ENCODE measurements at regions not wholly inside any gene's neighbourhood (a gene's known extent, or its start where the extent isn't known, plus 50 kb on each side); places are given as distances from the start of the nearest gene placed in this dataset.
"Not testable (repeated sequence)": the region's sequence is repeated elsewhere in the genome, so short reads cannot be mapped to it uniquely, and the experiment has no call there.

DNA sequence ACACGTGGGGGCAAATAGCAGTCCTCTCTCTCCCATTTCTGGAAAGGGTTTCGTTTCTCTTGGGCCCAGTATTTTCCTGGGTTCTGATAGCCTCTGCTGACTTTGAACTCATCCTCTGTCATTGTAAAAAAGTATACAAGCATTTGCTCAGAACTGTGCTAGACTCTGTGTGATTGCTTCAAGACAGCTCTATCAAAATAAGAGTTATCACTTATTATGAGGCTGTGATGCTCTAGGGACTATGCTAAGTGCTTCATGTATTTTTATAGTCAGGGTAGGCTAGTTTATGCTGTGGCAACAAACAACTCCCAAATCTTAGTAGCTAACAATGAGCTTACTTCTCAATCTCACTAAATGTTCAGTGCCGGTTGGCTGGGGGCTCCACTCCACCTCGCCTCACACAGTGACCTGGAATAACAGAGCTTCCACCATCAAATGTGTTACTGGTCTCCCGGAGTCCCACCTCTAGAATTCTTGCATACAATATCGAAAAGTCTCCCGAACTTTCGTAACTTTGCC, 110.8 kb upstream of the CDC42EP3 start:
- DNase-seq (ENCODE audit: low read depth): no peak

DNA sequence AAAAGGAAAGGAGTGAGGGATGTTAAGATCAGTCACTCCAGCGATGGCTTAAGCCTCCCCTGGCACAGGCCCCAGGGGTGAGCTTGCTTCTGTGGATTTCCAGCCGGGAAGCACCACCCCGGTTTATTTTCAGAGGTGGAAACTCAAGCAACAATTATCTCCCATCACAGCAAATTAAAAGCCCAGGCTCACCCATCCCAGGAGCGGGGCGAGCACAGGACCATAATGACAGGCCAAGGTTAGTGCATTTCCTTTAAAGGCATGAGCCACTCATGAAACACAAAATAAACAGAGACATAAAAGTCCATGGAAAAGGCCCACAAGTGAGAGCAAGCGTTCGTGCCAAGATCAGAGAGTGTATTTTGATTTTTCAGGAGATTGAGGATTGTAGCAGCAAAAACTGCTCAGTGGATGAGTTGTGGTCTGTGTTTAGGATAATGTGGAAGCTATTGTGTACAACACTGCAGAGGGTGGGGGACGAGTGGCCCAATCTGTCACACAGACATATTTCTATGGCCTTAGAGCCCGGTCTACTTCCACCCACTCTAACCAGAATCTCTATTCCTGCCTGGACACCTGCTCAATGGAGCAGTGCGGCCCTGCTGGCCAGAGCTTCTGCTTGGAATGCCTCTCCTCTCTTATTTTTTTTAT, 111.4 kb upstream of the CDC42EP3 start:
- no peak for DNase-seq (ENCODE audit: low read depth)

DNA sequence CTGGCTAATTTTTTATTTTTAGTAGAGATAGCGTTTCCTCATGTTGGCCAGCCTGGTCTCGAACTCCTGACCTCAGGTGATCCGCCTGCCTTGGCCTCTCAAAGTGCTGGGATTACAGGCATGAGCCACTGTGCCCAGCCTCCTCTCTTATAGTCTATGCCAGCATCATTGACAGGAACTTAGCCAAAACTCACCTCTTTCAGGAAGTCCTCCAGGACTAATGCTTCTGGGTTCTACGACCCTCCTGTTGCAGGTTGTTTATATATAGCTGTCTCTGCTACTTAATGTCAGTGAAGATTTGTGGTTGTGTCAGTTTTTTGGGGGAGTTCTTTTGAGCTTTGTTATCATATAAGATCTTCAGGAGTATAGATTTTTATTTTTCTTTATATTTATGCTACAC, 112.1 kb upstream of the CDC42EP3 start:
- DNase-seq (ENCODE audit: low read depth): no peak

DNA sequence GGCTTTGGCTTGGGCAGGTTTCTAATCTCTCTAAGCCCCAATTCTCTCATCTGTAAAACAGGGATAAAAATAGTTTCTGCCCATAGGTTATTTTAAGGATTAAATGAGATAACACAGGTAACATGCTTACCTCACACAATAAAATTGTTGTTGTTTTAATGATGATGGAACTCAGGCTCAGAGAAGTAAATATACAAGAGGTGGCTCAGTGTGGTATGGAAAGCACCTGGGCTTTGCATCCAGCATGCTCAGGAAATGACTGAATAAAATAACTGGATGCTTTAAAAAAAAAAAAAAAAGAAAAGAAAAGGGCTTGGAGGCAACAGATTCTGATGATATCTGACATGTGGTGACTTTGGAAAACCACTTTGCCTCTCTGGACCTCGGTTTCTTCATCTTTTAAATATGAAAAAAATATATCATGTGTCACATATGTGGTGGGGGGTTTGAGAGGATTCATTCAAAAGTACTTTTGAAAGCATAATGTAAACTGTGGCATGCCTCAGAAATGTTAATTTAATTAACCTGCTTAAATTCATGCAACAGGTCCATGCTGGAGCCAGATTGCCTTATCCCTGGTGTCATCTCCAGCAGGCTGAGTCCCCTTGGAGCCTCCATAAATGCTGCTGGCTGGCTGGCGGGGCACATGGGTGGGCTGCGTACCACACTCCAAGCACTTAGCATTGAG, 112.8 kb upstream of the CDC42EP3 start:
- DNase-seq (ENCODE audit: low read depth): no peak

DNA sequence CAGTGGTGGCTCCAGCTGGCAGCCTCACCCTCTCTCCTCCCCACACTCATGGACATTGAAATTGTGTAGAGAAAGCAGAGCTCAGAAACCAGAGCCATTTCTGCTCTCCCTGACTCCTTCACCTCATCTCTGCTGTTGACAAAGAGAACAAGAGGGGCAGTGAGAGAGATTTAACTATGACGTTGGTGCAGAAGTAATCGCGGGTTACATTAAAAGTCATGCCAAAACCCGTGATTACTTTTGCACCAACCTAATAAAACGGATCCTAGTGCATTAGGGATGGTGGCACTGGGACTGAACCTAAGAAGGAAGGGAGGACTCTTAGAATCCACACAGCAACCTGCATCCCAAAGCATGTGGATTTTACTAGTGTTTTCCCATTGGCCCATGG, 113.3 kb upstream of the CDC42EP3 start:
- no peak for DNase-seq (ENCODE audit: low read depth)

DNA sequence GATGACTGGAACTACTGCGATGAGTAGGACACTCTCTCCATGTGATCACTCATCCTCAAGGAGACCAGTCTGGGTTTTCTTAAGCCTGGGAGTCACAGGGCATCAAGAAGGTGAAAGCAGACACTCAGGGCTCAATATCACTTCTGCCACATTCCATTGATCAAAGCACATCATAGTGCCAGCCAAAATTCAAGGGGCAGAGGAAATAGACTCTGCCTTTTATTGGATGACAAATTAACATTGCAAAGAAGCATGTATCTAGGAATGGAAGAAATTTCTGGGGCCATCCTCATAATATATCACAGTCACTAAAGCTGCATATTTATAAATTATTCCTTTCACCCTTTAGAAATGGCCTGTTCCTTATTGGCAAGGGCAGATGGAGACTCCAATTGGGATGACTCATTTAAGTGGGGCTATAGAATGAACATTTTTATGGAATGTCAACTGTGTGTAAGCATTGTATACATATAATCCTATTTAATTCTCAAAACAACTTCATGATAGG, 114.8 kb upstream of the CDC42EP3 start:
- DNase-seq (ENCODE audit: low read depth): no peak

DNA sequence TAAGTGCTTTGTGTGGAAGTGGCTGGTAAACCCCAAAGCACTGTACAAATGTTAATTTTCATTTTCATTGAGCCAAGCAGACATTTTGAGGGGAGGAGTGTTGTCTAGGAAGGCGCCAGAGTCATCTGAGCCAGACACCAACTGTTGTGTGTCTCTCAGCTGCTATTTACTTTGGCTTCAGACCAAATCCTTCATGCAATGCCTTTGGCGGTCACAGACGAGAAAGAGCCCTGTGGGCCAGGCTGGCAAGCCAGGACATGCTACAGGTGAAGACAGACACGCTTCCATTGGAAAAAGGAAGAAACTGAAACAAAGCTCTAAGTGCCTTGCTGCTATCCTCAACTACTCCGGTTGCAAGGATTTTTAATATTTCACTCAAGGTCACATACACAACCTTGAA, 115.4 kb upstream of the CDC42EP3 start:
- DNase-seq (ENCODE audit: low read depth): no peak

DNA sequence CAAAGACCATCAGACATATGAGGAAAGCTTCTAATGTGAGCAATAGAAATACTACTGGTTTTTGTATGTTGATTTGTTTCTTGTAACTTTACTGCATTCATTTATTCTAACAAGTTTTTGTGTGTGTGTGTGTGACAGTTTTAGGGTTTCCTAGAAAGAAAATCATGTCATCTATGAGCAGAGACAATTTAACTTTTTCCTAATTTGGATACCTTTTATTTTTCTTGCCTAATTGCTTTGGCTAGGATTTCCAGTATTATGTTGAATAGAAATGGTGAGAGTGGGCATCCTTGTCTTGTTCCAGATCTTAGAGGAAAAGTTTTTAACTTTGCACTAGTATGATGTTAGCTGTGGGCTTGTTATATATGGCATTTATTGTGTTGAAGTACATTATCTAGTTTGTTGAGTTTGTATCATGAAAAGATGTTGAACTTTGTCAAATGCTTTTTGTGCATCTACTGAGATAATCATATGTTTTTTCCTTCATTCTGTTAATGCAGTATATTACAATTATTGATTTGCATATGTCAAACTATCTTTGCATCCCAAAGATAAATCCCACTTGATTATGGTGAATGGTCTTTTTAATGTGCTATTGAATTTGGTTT, 117.3 kb upstream of the CDC42EP3 start:
- no peak for DNase-seq (ENCODE audit: low read depth)

DNA sequence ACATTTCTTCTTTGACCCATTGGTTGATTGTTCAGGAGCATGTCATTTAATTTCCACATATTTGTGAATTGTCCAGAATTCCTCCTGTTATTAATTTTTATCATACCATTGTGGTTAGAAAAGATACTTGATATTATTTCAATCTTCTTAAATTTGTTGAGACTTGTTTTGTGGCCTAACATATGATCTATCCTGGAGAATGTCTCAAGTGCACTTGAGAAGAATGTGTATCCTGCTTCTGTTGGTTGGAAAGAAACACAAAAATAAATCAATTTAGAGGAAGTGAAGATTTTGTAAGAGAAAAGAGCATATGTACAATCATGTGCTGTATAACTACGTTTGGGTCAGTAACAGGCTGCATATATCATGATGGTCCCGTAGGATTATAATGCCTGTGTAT, 118.6 kb upstream of the CDC42EP3 start:
- DNase-seq (ENCODE audit: low read depth): no peak

DNA sequence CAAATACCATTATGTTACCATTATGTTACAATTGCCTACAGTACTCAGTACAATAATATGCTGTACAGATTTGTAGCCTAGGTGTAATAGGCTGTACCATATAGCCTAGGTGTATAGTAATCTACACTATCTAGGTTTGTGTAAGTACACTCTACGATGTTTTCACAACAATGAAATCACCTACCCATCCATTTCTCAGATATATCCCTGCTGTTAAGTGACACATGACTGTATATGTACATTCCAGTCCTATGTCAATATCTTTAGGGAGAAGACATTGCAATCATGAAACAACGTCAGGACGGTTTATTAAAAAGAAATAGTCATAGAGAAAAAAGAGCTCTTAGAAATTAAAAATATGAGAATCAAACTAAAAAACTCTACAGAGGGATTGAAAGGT, 119.0 kb upstream of the CDC42EP3 start:
- DNase-seq (ENCODE audit: low read depth): no peak

DNA sequence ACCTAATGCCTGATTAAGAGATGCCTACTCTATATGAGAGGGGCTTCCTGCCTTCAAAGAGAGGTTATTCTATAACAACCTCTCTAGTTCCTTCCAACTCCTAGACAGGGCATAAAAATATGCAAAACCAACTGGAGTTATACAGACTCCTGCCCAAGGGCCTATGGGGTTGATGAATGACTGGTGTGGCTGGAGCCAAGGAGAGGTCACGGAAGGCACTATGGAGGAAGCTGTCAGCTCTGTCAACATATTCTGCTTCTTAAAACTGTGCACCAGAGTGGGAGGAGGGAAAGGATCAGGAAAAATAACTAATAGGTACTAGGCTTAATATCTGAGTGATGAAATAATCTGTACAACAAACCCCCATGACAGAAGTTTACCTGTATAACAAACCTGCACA, 120.9 kb upstream of the CDC42EP3 start:
- DNase-seq (ENCODE audit: low read depth): no peak

DNA sequence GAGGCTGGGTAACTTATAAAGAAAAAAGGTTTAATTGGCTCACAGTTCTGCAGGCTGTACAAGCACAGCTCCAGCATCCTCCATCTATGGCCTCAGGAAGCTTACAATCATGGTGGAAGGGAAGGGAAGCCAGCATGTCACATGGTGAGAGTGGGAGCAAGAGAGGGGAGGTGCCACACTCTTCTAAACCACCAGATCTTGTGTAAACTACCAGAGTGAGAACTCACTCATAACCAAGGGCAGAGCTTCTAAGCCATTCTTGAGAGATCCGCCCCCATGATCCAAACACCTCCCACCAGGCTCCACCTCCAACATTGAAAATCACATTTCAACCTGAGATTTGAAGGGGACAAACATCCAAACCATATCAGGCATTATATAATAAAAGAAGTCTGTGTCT, 121.6 kb upstream of the CDC42EP3 start:
- no peak for DNase-seq (ENCODE audit: low read depth)

DNA sequence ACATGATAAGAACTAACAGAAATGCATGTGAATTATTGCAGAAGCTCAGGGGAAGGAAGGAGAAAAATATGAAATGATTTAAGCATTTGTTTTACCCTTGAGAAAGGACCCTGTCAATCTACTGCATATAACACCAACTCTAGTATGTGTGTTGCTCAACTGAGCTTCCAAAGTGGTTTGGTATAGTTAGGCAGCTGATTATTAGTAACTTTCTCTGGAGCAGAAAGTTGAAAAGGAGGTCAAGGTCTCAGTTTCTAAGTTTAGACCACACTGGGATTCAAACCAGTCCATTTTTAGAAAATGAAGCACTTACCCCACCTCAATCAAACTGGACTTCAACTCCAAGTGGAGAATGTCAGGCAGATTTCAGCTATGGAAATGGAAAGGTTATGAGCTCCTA, 123.3 kb upstream of the CDC42EP3 start:
- no peak for DNase-seq (ENCODE audit: low read depth)

DNA sequence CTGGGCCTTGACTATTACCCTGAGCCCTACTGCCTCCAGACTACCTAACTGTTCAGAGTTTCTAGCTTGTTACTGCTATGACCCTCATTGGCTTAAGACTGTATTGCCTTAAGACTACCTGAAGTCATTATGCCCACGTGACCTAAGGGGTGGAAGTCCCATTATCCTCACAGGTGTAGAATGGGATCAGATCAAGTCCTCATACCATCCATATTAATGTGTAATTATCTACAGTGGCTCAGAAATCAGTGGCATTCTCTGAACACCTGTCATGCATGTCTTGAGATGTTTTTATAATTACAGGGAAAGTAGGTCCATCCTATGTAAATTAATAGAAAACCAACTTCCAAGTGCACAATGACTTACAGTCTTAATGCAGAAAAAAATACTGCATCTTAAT, 124.0 kb upstream of the CDC42EP3 start:
- DNase-seq (ENCODE audit: low read depth): no peak

DNA sequence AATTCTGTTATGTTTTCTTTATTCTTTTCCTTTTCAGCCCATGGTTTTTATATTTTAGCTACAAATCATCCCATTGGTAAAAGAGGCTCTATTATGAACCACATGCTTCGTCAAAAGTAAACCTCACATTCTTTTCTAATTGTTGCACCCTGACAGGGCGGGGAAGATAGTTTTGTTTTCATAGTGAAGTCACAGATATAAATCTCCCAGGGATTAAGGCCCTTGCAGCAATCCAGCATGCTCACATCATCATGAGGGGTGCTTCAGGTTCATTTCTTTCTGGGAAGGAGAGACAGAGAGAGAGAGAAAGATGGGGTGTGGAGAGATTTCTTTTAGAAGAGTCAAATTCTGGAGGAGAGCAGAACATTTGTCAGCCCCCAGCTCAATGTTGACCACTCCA, 124.5 kb upstream of the CDC42EP3 start:
- no peak for DNase-seq (ENCODE audit: low read depth)

DNA sequence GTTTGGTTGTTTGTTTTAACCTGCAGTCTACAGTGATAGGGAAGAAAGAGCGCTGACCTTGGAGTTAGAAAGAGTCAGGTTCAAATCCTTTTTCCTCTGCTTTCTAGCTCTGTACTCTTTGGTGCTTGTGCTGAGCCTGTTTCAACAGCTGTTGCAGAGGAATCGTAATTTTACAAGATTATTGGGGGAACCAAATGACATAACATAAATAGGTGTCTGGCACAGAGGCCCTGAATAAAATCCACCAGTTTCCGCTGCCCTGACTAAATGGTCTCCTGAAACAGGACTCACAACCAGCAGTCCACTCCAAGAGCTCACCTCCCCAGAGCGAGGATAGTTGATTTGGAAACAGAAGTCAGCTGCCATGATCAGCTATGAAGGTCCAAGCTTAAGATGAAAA, 125.0 kb upstream of the CDC42EP3 start:
- no peak for DNase-seq (ENCODE audit: low read depth)

DNA sequence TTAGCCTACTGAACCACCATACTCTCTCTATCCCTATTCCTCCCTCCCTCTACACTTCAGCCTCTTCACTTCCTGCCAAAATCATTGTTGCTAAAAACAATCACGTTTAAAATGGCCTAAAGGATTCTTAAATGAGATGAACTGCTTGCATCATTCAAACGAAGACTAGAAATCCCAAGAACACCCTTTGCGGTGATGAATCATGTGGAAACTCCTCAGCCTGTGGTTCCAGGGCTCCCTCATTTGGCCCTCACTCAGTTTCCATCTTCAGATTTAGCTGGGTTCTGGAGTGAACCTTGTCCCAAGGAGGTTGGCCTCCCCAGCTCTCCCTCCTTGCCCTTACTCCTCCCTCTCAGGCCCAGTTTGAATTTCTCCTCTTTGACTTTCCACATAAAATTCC, 125.6 kb upstream of the CDC42EP3 start:
- no peak for DNase-seq (ENCODE audit: low read depth)

DNA sequence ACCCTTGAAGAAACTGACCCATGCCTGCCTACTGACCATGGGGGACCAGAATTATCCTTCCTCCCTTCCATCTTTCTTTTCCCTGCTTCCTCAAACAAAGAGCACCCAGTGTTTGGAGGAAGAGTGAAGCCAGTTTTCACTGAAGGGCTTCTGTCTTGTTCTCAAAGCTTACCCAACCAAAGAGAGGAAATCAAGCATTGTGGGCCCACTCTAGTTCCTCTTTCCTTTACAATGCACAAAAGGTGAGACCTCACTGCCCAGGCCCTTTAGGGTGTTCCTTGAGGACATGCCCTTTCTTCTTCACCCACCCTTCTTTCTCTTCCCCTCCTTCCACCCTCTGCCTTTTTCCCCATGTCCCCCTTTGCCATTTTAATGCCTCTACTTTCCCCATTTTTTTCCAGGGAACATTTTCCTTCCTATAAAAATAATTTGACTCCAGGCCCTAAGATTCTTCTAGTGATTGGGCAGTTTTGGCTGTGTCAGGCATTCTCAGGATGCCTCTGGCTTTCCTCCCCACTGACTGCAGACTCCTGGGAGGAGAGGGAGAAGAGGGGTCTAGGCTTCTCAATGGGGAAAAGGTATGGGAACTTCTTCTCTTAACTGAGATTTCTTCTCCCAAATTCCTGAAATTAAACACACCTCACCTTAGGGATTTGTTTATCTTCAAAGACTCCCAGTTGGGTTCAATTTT, 126.6 kb upstream of the RMDN2 start:
- no peak for DNase-seq (ENCODE audit: low read depth)

DNA sequence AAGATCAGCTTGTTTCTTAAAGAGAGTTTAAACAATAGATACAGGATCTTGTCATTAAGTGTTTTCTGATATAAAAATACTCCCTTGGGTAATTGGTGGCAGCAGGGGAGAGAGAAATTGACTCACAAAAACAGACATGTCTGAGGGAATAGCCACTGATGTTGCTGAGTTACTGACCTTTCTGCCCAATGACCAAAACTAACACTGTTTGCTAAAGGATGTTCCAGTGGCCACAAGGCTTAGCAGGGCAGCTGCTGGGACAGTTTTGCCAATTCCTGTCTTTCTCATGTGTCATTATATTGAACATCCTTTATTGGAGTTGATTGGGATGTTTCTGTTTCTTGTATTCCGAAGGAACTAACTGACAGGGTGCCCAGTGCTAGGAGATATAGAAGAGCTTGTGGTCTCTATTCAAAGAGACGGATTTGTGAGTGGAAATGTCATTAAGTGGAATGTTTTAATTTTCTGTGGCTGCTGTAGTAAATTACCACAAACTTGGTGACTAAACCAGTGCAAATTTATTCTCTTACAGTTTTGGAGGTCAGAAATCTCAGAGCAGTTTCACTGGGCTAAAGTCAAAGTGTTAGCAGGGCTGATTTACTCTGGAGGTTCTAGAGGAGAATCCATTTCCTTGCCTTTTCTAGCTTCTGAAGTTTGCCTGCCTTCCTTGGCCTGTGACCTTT, 124.8 kb upstream of the RMDN2 start:
- DNase-seq (ENCODE audit: low read depth): no peak

DNA sequence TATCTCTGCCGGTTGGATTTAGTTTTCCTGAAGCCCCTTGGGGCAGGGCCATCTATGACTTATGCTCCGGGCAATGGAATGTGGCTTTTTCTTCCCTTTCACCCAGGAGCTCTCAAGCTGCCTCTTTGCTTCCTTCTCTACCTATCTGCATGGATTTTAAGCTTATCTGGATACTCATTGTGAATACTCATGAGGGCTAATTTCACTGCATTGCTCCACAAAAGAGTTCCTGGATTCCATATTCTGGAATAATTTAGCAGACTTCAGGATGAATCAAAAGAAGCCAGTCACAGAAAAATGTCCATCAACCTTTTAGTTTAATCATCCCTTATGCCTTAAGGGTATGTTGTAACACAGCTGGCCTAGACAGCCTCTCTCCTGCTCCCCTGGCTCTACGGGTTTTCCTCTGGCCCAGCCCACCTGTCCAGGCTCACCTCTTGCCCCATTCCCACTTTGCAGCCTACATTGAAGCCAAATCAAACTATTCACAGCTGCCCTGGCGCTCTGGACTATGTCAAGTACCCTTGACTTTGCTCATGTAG, 122.8 kb upstream of the RMDN2 start:
- no peak for DNase-seq (ENCODE audit: low read depth)

DNA sequence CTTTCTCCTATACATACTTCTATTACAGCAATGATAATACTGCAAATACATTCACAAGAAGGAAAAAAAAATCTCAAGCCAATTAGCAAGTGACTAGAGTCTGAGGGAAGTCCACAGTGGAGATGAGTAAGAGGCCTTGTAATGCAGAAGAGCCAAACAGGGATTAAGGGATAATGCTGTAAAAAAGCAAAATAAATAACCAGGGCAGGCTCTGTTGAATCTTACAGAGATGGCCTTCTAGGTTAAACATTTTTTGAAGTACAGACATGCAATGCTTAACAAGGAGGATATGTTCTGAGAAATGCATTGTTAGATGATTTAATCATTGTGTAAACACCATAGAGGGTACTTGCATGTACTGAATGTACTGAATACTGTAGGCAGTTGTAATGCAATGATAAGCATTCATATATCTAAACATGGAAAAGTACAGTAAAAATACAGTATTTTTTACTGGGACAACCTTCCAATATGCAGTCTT, 122.1 kb upstream of the RMDN2 start:
- DNase-seq (ENCODE audit: low read depth): no peak

DNA sequence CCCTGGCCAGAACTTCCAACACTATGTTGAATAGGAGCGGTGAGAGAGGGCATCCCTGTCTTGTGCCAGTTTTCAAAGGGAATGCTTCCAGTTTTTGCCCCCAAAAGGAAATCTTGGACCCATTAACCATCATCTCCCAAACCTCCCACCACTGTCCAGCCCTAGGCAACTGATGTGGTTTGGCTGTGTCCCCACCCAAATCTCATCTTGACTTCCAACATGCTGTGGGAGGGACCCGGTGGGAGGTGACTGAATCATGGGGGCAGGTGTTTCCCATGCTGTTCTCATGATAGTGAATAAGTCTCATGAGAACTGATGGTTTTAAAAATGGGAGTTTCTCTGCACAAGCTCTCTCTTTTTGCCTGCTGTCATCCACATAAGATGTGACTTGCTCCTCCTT, 119.1 kb upstream of the RMDN2 start:
- not testable (repeated sequence) for DNase-seq (ENCODE audit: low read depth)
